Keratinocyte (primary cell): ENCODE measurements at regions not wholly inside any gene's neighbourhood (a gene's known extent, or its start where the extent isn't known, plus 50 kb on each side); places are given as distances from the start of the nearest gene placed in this dataset.

Experiments
- DNase-seq: peaks from one replicate; pipeline ENCODE4 v3.0.0-alpha.2; 2011; ENCODE audit warnings: low read depth, missing footprints, low spot score
- FAIRE-seq: peaks from 2 replicates; lab custom pipeline; 2011; peaks lifted over from hg19 to GRCh38; lab: Jason Lieb, UNC
- H2AFZ ChIP-seq: 2 replicates; pipeline ENCODE4 v1.6.0; 2012; ENCODE audit warnings: low read length, control low read depth, inconsistent platforms; ENCODE audit not compliant: control insufficient read depth
- H3K27ac ChIP-seq: 2 replicates; pipeline ENCODE4 v1.5.1; 2011; ENCODE audit warnings: low read length; ENCODE audit not compliant: control insufficient read depth, insufficient read depth
- H3K27me3 ChIP-seq: 3 replicates; pipeline ENCODE4 v1.6.0; 2011; ENCODE audit warnings: low read length; ENCODE audit not compliant: control insufficient read depth, insufficient read depth; ENCODE audit errors: extremely low read depth
- H3K36me3 ChIP-seq, 2 experiments: 2 replicates in 1 of 2; 3 replicates in 1 of 2; pipeline ENCODE4 v1.5.1; 2011; ENCODE audit warnings: low read length in 2 of 2, mild to moderate bottlenecking in 1 of 2; ENCODE audit not compliant: control insufficient read depth in 2 of 2, insufficient read depth in 2 of 2; ENCODE audit errors: extremely low read depth in 1 of 2
- H3K4me1 ChIP-seq: 3 replicates; pipeline ENCODE4 v1.5.1; 2011; ENCODE audit warnings: low read length; ENCODE audit not compliant: control insufficient read depth, insufficient read depth; ENCODE audit errors: extremely low read depth
- H3K4me2 ChIP-seq: 3 replicates; pipeline ENCODE4 v1.6.0; 2011; ENCODE audit warnings: low read depth, low read length; ENCODE audit not compliant: control insufficient read depth, insufficient read depth; ENCODE audit errors: extremely low read depth
- H3K4me3 ChIP-seq, 3 experiments: fragments of 200-600 bp in 1 of 3; sonication (generic) in 1 of 3; 2 replicates in 2 of 3; 3 replicates in 1 of 3; pipeline ENCODE4 v1.5.1; 2011 to 2016; ENCODE audit warnings: low read length in 3 of 3, mild to moderate bottlenecking in 3 of 3, control low read depth in 2 of 3, inconsistent platforms in 1 of 3, low read depth in 1 of 3, mixed read lengths in 1 of 3, mixed run types in 1 of 3, moderate library complexity in 1 of 3; ENCODE audit not compliant: control insufficient read depth in 2 of 3, insufficient read depth in 2 of 3; ENCODE audit errors: extremely low read depth in 1 of 3
- H3K79me2 ChIP-seq: 2 replicates; pipeline ENCODE4 v1.6.0; 2012; ENCODE audit warnings: low read length; ENCODE audit not compliant: control insufficient read depth, insufficient read depth
- H3K9ac ChIP-seq: 3 replicates; pipeline ENCODE4 v1.6.0; 2011; ENCODE audit warnings: low read length; ENCODE audit not compliant: control insufficient read depth, insufficient read depth; ENCODE audit errors: extremely low read depth
- H3K9me1 ChIP-seq: 3 replicates; pipeline ENCODE4 v1.6.0; 2011; ENCODE audit warnings: low read length; ENCODE audit not compliant: control insufficient read depth, insufficient read depth; ENCODE audit errors: extremely low read depth
- H3K9me3 ChIP-seq: 2 replicates; pipeline ENCODE4 v1.5.1; 2012; ENCODE audit warnings: low read depth, low read length; ENCODE audit not compliant: control insufficient read depth
- H4K20me1 ChIP-seq: 3 replicates; pipeline ENCODE4 v1.6.0; 2011; ENCODE audit warnings: low read length; ENCODE audit not compliant: control insufficient read depth, insufficient read depth; ENCODE audit errors: extremely low read depth
- CTCF ChIP-seq, 3 experiments: IDR thresholded peaks in 1 of 3; conservative IDR thresholded peaks in 1 of 3; optimal IDR thresholded peaks in 1 of 3; 2 replicates in 2 of 3; 3 replicates in 1 of 3; pipeline versions ENCODE3 to v1.5.1; 2011; ENCODE audit warnings: low read length in 3 of 3, mild to moderate bottlenecking in 3 of 3, moderate library complexity in 2 of 3, control low read depth in 1 of 3, inconsistent platforms in 1 of 3; ENCODE audit not compliant: insufficient read depth in 2 of 3; ENCODE audit errors: extremely low read depth in 1 of 3
- EZH2 ChIP-seq: IDR thresholded peaks from one replicate; pipeline ENCODE4 v1.6.1; 2012; ENCODE audit warnings: inconsistent platforms, mild to moderate bottlenecking, low read length, moderate library complexity
- dilution Hi-C: fragments of 300-500 bp; cut with MboI; formaldehyde crosslinking; loops from one replicate; pipeline ENCODE4 v1.7.0; 2020; ENCODE audit warnings: low sequenced_read_pairs; ENCODE audit not compliant: extremely low pct_ligation_motif_present

DNA sequence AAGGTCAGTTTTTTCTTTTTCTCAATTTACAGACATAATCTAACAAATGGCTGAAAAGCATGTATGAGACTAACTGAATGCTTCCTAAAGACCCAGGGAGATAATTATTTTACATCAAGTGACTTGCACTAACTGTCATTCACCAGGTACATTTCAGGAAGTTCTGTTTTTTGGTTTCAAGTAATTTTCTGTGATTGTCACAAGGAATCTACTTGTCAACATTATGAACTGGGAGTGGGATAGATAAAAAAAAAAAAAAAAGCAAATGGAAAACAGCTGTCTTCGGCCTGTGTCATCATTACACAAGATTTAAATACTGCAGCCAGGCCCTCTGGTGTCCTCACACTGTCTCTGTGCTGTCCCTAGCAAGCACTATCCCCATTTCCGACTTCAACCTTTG lies 379.0 kb upstream of the HTR1E start:
- Histone ChIP-seq H3K9ac (no peak overlapping the region), H3K4me1 (no peaks in the 10 kb centered on the region), H3K4me3 (no peak overlapping the region), H3K4me2 (no peak overlapping the region), H3K9me3 (no peaks in the 10 kb centered on the region), H3K36me3 (no peaks in the 10 kb centered on the region), H2AFZ (no peak overlapping the region), H3K27me3 (no peaks in the 10 kb centered on the region), H4K20me1 (no peaks in the 10 kb centered on the region), H3K9me1 (no peaks in the 10 kb centered on the region), H3K27ac (no peak overlapping the region), H3K79me2 (no peaks in the 10 kb centered on the region)
- FAIRE-seq, result no peak
- TF ChIP-seq CTCF (optimal IDR thresholded peaks at IDR 0.05 in 1 of 3, IDR thresholded peaks at IDR 0.05 in 1 of 3, conservative IDR thresholded peaks at IDR 0.05 in 1 of 3; ENCODE audit: extremely low read depth in 1 of 3, insufficient read depth in 2 of 3, low read length in 3 of 3) (no peak), EZH2 (no peak)
- DNase-seq, result no peak
- dilution Hi-C loops, result no loop called here

GRCh38 chr6:86537292-86537861 lies 400.0 kb upstream of the HTR1E start:
- H3K9me1 ChIP-seq, result no peaks in the 10 kb centered on the region
- no peaks in the 10 kb centered on the region for H3K36me3 ChIP-seq
- no peaks in the 10 kb centered on the region for H3K79me2 ChIP-seq
- DNase-seq (no peak), FAIRE-seq (no peak)
- no peaks in the 10 kb centered on the region for H3K27me3 ChIP-seq
- H2AFZ ChIP-seq, result no peak overlapping the region
- H3K4me1 ChIP-seq, result no peaks in the 10 kb centered on the region
- no peak overlapping the region for H3K9ac ChIP-seq
- no peaks in the 10 kb centered on the region for H3K9me3 ChIP-seq
- H3K4me2 ChIP-seq, result no peak overlapping the region
- dilution Hi-C loops, result no loop called here
- no peak for TF ChIP-seq CTCF (optimal IDR thresholded peaks at IDR 0.05 in 1 of 3, IDR thresholded peaks at IDR 0.05 in 1 of 3, conservative IDR thresholded peaks at IDR 0.05 in 1 of 3; ENCODE audit: extremely low read depth in 1 of 3, insufficient read depth in 2 of 3, low read length in 3 of 3)
- no peak for TF ChIP-seq EZH2
- H3K4me3 ChIP-seq, result no peak overlapping the region
- H3K27ac ChIP-seq, result no peak overlapping the region
- no peaks in the 10 kb centered on the region for H4K20me1 ChIP-seq
